ENCODE measurements at regions not wholly inside any gene's neighbourhood (a gene's known extent, or its start where the extent isn't known, plus 50 kb on each side); places are given as distances from the start of the nearest gene placed in this dataset.

- TF ChIP-seq, protein P1, sequence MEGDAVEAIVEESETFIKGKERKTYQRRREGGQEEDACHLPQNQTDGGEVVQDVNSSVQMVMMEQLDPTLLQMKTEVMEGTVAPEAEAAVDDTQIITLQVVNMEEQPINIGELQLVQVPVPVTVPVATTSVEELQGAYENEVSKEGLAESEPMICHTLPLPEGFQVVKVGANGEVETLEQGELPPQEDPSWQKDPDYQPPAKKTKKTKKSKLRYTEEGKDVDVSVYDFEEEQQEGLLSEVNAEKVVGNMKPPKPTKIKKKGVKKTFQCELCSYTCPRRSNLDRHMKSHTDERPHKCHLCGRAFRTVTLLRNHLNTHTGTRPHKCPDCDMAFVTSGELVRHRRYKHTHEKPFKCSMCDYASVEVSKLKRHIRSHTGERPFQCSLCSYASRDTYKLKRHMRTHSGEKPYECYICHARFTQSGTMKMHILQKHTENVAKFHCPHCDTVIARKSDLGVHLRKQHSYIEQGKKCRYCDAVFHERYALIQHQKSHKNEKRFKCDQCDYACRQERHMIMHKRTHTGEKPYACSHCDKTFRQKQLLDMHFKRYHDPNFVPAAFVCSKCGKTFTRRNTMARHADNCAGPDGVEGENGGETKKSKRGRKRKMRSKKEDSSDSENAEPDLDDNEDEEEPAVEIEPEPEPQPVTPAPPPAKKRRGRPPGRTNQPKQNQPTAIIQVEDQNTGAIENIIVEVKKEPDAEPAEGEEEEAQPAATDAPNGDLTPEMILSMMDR (IDR thresholded peaks at IDR 0.05) = no peak
- TF ChIP-seq POLR2AphosphoS5 (IDR thresholded peaks at IDR 0.05) = no peak
- no peak for TF ChIP-seq POLR2A (IDR thresholded peaks at IDR 0.05)
Observed at GRCh38 chr4:157550028-157550427, 329.5 kb downstream of the GRIA2 start.
